Fibroblast of lung (primary cell): ENCODE measurements at regions not wholly inside any gene's neighbourhood (a gene's known extent, or its start where the extent isn't known, plus 50 kb on each side); places are given as distances from the start of the nearest gene placed in this dataset.

ENCODE experiments used
- EZH2 ChIP-seq: IDR thresholded peaks from 2 replicates; pipeline ENCODE4 v1.5.1; 2012; ENCODE audit warnings: low read length, control low read depth, mild to moderate bottlenecking; ENCODE audit errors: missing control alignments
- TF ChIP-seq, protein P1 (sequence below), 2 donors: IDR thresholded peaks in 1 of 2; conservative IDR thresholded peaks in 1 of 2; 1 replicate in 1 of 2; 2 replicates in 1 of 2; pipeline ENCODE4 v1.5.1; 2011 to 2012; ENCODE audit warnings: low read length in 2 of 2, control low read depth in 1 of 2, inconsistent platforms in 1 of 2, low read depth in 1 of 2, mild to moderate bottlenecking in 1 of 2

DNA sequence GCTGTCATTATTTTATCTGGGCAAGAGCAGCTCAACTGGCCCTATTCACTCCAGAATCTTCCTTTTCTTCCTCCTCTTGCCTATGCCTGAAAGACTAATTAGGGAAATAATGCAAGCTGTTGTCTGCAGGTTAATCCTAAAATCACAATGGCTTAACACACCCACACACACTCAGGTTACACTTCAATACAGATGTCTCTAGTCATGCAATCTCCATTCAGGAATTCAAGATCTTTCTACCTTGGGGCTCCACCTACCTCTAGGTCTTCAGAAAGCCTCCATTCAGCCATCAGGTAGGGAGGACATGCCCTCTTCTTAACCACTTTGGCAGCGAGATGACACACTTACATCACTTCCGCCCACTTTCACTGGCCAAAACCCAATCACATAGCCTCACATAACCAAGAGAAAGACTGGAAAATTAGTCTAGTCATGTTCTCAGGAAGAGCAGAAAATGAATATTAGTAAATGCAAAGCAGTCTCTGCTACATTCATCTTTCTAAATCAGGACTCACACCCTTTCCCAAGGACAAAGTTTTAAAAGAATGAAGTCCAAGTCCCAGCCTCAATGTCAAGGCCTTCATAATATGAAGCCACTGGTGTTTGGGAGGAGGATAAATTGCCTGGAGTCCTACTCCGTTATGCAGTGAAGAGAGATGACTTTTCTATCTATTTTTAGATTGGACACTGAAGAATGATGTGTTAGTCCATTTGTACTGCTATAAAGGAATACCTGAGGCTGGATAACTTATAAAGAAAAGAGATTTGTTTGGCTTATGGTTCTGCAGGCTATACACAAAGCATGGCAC, 428.1 kb downstream of the EFNA5 start:
- TF ChIP-seq, protein P1, sequence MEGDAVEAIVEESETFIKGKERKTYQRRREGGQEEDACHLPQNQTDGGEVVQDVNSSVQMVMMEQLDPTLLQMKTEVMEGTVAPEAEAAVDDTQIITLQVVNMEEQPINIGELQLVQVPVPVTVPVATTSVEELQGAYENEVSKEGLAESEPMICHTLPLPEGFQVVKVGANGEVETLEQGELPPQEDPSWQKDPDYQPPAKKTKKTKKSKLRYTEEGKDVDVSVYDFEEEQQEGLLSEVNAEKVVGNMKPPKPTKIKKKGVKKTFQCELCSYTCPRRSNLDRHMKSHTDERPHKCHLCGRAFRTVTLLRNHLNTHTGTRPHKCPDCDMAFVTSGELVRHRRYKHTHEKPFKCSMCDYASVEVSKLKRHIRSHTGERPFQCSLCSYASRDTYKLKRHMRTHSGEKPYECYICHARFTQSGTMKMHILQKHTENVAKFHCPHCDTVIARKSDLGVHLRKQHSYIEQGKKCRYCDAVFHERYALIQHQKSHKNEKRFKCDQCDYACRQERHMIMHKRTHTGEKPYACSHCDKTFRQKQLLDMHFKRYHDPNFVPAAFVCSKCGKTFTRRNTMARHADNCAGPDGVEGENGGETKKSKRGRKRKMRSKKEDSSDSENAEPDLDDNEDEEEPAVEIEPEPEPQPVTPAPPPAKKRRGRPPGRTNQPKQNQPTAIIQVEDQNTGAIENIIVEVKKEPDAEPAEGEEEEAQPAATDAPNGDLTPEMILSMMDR (conservative IDR thresholded peaks at IDR 0.05 in 1 of 2, IDR thresholded peaks at IDR 0.05 in 1 of 2; ENCODE audit: low read depth in 1 of 2, low read length in 2 of 2), result no peak
- TF ChIP-seq EZH2, result no peak
